Suprapubic skin (tissue), 4 donors: ENCODE measurements at regions not wholly inside any gene's neighbourhood (a gene's known extent, or its start where the extent isn't known, plus 50 kb on each side); places are given as distances from the start of the nearest gene placed in this dataset.

Source experiments
- EP300 ChIP-seq: sonication (generic); formaldehyde crosslinking; IDR thresholded peaks from one replicate; pipeline ENCODE4 v1.6.1; 2017; ENCODE audit warnings: antibody characterized with exemption
- POLR2A ChIP-seq, 2 donors: fragments of 450-650 bp; IDR thresholded peaks; one replicate each; pipeline ENCODE4 v1.6.1; 2017; ENCODE audit warnings: antibody characterized with exemption in 2 of 2, mild to moderate bottlenecking in 2 of 2, moderate library complexity in 2 of 2
- POLR2AphosphoS5 ChIP-seq, 3 donors: sonication (generic); formaldehyde crosslinking; IDR thresholded peaks; one replicate each; pipeline ENCODE4 v1.6.1; 2017; ENCODE audit warnings: antibody characterized with exemption in 3 of 3
- TF ChIP-seq, protein P1 (sequence below), 2 donors: fragments of 200-600 bp in 1 of 2; fragments of 450-650 bp in 1 of 2; sonication (generic) in 1 of 2; IDR thresholded peaks; one replicate each; pipeline ENCODE4 v1.5.1; 2016 to 2019; ENCODE audit warnings: antibody characterized with exemption in 2 of 2, mild to moderate bottlenecking in 1 of 2, moderate library complexity in 1 of 2

DNA sequence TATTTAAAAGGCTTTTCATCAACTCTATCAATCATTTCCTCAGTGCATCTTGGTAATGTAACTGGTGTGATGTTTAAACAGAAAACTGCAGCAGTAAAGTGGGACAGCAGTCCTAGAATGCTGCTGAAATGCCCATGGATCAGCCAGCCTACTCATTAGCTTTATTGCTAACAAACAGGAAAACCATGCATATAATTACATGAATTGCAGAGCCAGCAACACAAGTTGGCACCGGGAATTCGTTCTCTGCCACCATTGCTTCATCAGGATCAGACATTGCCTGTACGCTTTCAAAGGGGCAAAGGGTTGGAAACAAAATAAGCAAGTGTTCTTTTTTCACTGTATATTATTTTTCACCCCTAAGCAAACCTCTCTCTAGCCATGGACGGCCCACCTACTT, 276.2 kb upstream of the LRRC7 start:
- TF ChIP-seq POLR2A (IDR thresholded peaks at IDR 0.05): no peak
- TF ChIP-seq, protein P1, sequence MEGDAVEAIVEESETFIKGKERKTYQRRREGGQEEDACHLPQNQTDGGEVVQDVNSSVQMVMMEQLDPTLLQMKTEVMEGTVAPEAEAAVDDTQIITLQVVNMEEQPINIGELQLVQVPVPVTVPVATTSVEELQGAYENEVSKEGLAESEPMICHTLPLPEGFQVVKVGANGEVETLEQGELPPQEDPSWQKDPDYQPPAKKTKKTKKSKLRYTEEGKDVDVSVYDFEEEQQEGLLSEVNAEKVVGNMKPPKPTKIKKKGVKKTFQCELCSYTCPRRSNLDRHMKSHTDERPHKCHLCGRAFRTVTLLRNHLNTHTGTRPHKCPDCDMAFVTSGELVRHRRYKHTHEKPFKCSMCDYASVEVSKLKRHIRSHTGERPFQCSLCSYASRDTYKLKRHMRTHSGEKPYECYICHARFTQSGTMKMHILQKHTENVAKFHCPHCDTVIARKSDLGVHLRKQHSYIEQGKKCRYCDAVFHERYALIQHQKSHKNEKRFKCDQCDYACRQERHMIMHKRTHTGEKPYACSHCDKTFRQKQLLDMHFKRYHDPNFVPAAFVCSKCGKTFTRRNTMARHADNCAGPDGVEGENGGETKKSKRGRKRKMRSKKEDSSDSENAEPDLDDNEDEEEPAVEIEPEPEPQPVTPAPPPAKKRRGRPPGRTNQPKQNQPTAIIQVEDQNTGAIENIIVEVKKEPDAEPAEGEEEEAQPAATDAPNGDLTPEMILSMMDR (IDR thresholded peaks at IDR 0.05): no peak
- TF ChIP-seq POLR2AphosphoS5 (IDR thresholded peaks at IDR 0.05): no peak
- no peak for TF ChIP-seq EP300
